Cardiac fibroblast (primary cell): ENCODE measurements at regions not wholly inside any gene's neighbourhood (a gene's known extent, or its start where the extent isn't known, plus 50 kb on each side); places are given as distances from the start of the nearest gene placed in this dataset.

Experiments used
- DNase-seq, 2 donors: peaks; one replicate each; pipeline versions ENCODE4 v3.0.0 to v3.0.0-alpha.2; 2010; ENCODE audit warnings: low read depth in 2 of 2
- H3K4me3 ChIP-seq, 2 donors: replicated peaks in 1 of 2; 1 replicate in 1 of 2; 2 replicates in 1 of 2; pipeline ENCODE4 v1.5.1; 2011; ENCODE audit warnings: low read depth in 2 of 2, low read length in 2 of 2, mild to moderate bottlenecking in 2 of 2, moderate library complexity in 1 of 2
- TF ChIP-seq, protein P1 (sequence below): IDR thresholded peaks from one replicate; pipeline ENCODE4 v1.5.1; 2011; ENCODE audit warnings: low read depth, mild to moderate bottlenecking, low read length, inconsistent platforms

DNA sequence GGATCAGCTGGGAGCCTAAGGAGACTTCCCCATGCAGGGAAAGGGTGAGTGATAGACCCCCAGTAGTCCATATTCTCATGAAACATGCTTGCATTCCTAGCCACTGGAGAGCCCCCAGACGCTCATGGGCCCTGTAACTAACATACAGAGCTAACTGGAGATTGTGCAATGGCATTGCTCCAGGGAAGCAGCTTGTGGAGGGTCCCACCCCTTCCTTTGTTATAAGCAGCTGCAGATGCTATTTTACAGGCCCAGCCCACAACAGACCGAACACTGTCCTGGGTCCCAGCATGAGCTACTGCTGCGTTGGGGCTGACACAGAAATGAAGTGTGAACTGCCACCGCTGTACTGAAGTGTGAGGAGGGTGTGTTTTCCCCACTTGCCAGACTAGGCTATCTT is 1465.7 kb upstream of the DIAPH2 start:
- DNase-seq = no peak
- TF ChIP-seq, protein P1, sequence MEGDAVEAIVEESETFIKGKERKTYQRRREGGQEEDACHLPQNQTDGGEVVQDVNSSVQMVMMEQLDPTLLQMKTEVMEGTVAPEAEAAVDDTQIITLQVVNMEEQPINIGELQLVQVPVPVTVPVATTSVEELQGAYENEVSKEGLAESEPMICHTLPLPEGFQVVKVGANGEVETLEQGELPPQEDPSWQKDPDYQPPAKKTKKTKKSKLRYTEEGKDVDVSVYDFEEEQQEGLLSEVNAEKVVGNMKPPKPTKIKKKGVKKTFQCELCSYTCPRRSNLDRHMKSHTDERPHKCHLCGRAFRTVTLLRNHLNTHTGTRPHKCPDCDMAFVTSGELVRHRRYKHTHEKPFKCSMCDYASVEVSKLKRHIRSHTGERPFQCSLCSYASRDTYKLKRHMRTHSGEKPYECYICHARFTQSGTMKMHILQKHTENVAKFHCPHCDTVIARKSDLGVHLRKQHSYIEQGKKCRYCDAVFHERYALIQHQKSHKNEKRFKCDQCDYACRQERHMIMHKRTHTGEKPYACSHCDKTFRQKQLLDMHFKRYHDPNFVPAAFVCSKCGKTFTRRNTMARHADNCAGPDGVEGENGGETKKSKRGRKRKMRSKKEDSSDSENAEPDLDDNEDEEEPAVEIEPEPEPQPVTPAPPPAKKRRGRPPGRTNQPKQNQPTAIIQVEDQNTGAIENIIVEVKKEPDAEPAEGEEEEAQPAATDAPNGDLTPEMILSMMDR = no peak
- H3K4me3 ChIP-seq = no peak overlapping the region

- TF ChIP-seq, protein P1 = no peak
- H3K4me3 ChIP-seq = no peak overlapping the region
- no peak for DNase-seq
These were observed 1436.3 kb upstream of the DIAPH2 start for GRCh38 chrX:95248386-95248785.

DNA sequence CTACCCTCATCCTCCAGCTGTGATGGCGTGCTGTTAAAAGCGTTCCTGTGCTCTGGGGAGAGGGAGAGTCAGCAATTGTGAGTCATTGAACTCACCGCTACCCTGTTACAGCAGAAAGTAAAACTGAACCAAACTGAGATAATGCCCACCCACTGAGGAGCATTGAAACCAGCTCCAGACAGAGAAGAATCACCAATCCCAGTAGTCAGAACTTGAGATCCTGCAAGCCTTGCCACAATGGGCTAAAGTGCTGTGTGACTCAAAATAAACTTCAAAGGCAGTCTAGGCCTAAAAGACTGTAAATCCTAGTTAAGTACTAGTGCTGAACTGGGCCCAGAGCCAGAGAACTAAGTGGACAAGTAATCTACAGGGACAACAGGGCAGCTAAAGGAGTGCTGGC is 1394.2 kb upstream of the DIAPH2 start:
- DNase-seq = no peak
- TF ChIP-seq, protein P1 = no peak
- H3K4me3 ChIP-seq = no peak overlapping the region

DNA sequence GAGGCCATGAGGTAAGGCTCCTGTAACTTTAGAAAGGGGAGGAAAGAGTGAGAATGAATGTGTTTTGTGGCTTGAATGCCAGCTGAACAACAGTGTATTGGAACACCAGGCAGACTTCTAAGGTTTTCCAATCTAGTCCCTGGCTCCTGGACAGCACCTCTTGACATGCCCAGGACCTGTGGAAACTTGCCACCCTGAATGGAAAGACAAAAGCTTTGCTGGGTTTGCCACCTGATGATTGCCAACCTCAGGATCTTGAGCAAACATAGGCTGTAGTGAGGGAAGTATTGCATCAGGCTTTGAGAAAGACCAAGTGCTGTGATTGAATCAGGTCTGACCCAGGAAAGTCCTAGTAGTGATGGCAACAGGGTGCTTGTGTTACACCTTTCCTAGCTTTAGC is 1393.1 kb upstream of the DIAPH2 start:
- no peak overlapping the region for H3K4me3 ChIP-seq
- TF ChIP-seq, protein P1 = no peak
- DNase-seq = no peak

- H3K4me3 ChIP-seq = no peak overlapping the region
- TF ChIP-seq, protein P1 = peak; percentile 10
- DNase-seq = peak in 1 of 2 donors; percentile 2
These were observed 1365.8 kb upstream of the DIAPH2 start for GRCh38 chrX:95318882-95319281.

- TF ChIP-seq, protein P1 = no peak
- no peak for DNase-seq
- no peak overlapping the region for H3K4me3 ChIP-seq
These were observed 1359.5 kb upstream of the DIAPH2 start for GRCh38 chrX:95325185-95325584.

- H3K4me3 ChIP-seq = no peak overlapping the region
- DNase-seq = no peak
- TF ChIP-seq, protein P1 = no peak
These were observed 1354.3 kb upstream of the DIAPH2 start for GRCh38 chrX:95330292-95330691.
